Superior temporal gyrus (tissue), 1 donor: ENCODE measurements at regions not wholly inside any gene's neighbourhood (a gene's known extent, or its start where the extent isn't known, plus 50 kb on each side); places are given as distances from the start of the nearest gene placed in this dataset.
A peak's percentile ranks its signal among the peaks of the same experiment; 100 is the strongest.
"Not testable (repeated sequence)": the region's sequence is repeated elsewhere in the genome, so short reads cannot be mapped to it uniquely, and the experiment has no call there.

Experiments
- DNase-seq: peaks from one replicate; pipeline ENCODE4 v3.0.0-alpha.2; 2016; ENCODE audit errors: extremely low spot score

- no peak for DNase-seq
Measured at GRCh38 chr13:86051134-86052103, 252.2 kb upstream of the SLITRK6 start.

GRCh38 chr13:86038490-86038889, 239.3 kb upstream of the SLITRK6 start:
- DNase-seq: no peak

- DNase-seq: no peak
Measured at GRCh38 chr13:86020351-86021002, 221.3 kb upstream of the SLITRK6 start.

- no peak for DNase-seq
Measured at GRCh38 chr13:86006317-86006716, 207.1 kb upstream of the SLITRK6 start.

GRCh38 chr13:86003029-86003428, 203.8 kb upstream of the SLITRK6 start:
- DNase-seq: no peak

- DNase-seq: no peak
Measured at GRCh38 chr13:86000546-86000945, 201.3 kb upstream of the SLITRK6 start.

- DNase-seq: no peak
Measured at GRCh38 chr13:85997587-85997986, 198.4 kb upstream of the SLITRK6 start.

- no peak for DNase-seq
Measured at GRCh38 chr13:85995788-85996418, 196.7 kb upstream of the SLITRK6 start.

- no peak for DNase-seq
Measured at GRCh38 chr13:85993567-85993966, 194.3 kb upstream of the SLITRK6 start.

- DNase-seq: no peak
Measured at GRCh38 chr13:85990397-85990796, 191.2 kb upstream of the SLITRK6 start.

GRCh38 chr13:85985797-85986196, 186.6 kb upstream of the SLITRK6 start:
- peak; percentile 46 for DNase-seq

- DNase-seq: no peak
Measured at GRCh38 chr13:85982102-85982501, 182.9 kb upstream of the SLITRK6 start.

GRCh38 chr13:85980447-85980846, 181.2 kb upstream of the SLITRK6 start:
- DNase-seq: not testable (repeated sequence)

- no peak for DNase-seq
Measured at GRCh38 chr13:85976242-85976641, 177.0 kb upstream of the SLITRK6 start.

- DNase-seq: no peak
Measured at GRCh38 chr13:85974608-85975366, 175.6 kb upstream of the SLITRK6 start.

- peak; percentile 18 for DNase-seq
Measured at GRCh38 chr13:85970727-85971126, 171.5 kb upstream of the SLITRK6 start.

GRCh38 chr13:85969331-85969730, 170.1 kb upstream of the SLITRK6 start:
- DNase-seq: no peak

- DNase-seq: no peak
Measured at GRCh38 chr13:85935868-85936467, 136.7 kb upstream of the SLITRK6 start.

GRCh38 chr13:85930108-85930507, 130.9 kb upstream of the SLITRK6 start:
- no peak for DNase-seq

GRCh38 chr13:85910962-85911361, 111.7 kb upstream of the SLITRK6 start:
- no peak for DNase-seq

- DNase-seq: no peak
Measured at GRCh38 chr13:85900521-85900920, 101.3 kb upstream of the SLITRK6 start.
